ENCODE measurements at regions not wholly inside any gene's neighbourhood (a gene's known extent, or its start where the extent isn't known, plus 50 kb on each side); places are given as distances from the start of the nearest gene placed in this dataset.
"Not testable (repeated sequence)": the region's sequence is repeated elsewhere in the genome, so short reads cannot be mapped to it uniquely, and the experiment has no call there.

DNA sequence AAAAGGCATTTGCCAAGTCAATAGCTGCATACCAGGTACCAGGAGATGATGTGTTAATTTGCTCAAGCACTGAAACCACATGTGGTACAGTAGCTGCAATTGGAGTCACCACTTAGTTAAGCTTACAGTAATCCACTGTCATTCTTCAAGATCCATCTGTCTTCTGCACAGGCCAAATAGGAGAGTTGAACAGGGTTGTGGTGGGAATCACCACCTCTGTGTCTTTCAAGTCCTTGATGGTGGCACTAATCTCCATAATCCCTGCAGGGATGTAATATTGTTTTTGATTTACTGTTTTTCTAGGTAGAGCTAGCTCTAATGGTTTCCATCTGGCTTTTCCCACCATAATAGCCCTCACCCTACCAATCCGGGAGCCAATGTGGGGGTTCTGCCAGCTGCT, 91.9 kb downstream of the FCRL5 start:
- DNase-seq: no peak

GRCh38 chr1:157457279-157457678, 95.0 kb downstream of the FCRL5 start:
- DNase-seq: no peak

DNA sequence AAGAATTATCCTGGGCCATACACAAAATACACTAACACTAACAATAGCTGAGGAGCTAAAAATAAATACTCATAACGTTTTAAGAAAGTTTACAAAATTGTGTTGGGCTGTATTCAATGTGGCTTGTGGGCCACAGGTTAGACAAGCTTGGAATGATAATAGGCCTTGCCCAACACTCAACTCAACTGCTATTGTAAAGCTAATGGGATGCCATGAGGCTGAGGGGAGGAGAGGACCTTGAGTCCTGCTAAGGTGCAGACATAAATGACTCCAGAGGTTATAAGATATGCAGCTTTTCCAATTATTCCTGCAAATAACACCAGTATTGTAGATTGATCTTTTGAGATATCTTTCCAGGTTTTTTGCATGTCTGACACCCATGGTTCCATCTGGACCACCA, 97.0 kb downstream of the FCRL5 start:
- no peak for DNase-seq

GRCh38 chr1:157450106-157450505, 102.2 kb downstream of the FCRL5 start:
- DNase-seq: no peak

DNA sequence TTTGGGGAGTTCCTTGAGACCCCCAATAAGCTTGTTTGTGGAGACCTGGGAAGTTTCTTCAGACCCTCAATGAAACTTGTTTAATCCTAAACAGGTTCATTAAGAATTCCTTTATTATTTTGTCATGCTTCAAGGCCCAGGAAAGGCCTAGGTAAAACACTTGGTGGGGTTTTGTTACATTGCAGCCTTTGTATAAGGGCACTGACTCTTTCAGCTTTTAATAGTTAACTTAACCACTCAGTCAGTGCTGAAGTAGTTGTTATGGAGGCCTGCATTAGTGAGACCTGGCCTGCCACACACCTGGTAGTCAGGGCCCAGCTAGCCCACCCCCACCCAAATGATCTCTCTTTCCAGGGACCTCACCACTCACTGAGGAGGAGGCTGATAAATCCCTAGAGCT, 103.7 kb downstream of the FCRL5 start:
- DNase-seq: no peak

DNA sequence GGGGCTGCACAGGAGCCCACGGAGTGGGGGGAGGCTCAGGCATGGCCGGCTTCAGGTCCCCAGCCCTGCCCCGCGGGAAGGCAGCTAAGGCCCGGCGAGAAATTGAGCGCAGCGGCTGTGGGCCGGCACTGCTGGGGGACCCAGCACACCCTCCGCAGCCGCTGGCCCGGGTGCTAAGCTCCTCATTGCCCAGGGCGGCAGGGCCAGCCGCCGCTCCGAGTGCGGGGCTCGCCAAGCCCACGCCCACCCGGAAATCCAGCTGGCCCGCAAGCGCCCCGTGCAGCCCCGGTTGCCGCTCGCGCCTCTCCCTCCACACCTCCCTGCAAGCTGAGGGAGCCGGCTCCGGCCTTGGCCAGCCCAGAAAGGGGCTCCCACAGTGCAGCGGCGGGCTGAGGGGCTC, 106.0 kb downstream of the FCRL5 start:
- DNase-seq: not testable (repeated sequence)

- DNase-seq: not testable (repeated sequence)
Observed at GRCh38 chr1:157445616-157446140, 106.6 kb downstream of the FCRL5 start.

- no peak for DNase-seq
Observed at GRCh38 chr1:157442065-157442464, 110.2 kb downstream of the FCRL5 start.

- DNase-seq: no peak
Observed at GRCh38 chr1:157439302-157439954, 112.9 kb downstream of the FCRL5 start.

DNA sequence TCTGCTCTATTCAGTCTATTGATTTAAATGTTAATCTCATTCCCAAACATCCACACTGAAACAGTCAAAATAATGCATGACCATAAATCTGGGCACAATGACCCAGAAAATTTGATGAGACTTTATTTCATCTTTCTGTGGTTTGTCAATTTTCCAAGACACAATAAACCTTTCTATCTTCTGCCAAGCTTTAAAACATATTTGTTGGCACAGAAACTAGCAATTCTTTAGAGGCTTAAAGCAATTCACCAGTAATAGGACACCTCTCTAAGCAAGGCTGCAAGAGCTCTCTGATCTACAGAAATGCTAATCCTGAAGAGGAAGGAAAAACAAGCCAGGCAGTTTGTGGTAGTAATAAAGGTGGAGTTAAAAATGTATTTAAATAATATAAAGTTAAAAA, 113.7 kb downstream of the FCRL5 start:
- no peak for DNase-seq

GRCh38 chr1:157438146-157438545, 114.2 kb downstream of the FCRL5 start:
- DNase-seq: no peak

DNA sequence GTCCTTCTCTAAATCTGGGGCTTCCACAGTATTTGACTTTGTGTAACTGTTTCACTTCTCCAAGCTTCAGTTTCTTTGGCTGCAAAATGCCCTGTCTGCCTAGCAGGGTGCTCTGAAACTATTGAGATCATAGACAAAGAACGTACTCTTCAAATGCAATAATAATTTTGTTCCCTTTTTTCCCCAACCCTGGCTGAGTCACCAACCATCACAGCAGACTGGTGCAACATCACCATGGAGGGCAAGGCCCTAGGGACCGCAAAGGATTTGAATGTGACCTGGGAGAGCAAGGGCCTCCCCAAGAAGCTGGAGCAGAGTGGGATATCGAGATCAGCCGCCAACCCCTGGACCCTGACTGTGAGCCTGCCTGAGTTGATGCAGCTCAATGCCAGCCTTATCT, 115.0 kb downstream of the FCRL5 start:
- DNase-seq: no peak

DNA sequence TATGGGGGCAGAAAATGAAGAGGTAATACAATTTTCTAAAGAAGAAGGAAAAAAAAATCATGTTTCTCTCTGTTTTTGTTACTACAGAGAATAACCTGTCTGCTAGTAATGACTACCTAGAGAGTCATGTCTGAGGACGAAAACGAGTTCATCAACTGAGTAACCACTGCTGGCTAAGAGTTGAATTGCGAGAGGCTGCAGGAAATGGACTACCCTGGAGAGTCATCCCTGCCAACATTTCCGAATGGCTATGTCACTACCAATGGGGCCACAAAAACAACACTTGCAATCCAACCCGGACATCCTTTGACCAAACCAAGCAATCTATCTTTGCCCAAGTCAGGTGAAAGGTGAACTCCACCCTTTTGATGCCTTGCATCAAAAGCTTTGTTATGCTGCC, 120.6 kb downstream of the FCRL5 start:
- no peak for DNase-seq

GRCh38 chr1:157429601-157430240, 122.6 kb downstream of the FCRL5 start:
- DNase-seq: no peak

GRCh38 chr1:157423764-157424163, 128.6 kb downstream of the FCRL5 start:
- DNase-seq: not testable (repeated sequence)

GRCh38 chr1:157419845-157420542, 132.3 kb downstream of the FCRL5 start:
- DNase-seq: no peak

- no peak for DNase-seq
Observed at GRCh38 chr1:157418659-157419058, 133.7 kb downstream of the FCRL5 start.

GRCh38 chr1:157418231-157418630, 134.1 kb downstream of the FCRL5 start:
- DNase-seq: no peak

DNA sequence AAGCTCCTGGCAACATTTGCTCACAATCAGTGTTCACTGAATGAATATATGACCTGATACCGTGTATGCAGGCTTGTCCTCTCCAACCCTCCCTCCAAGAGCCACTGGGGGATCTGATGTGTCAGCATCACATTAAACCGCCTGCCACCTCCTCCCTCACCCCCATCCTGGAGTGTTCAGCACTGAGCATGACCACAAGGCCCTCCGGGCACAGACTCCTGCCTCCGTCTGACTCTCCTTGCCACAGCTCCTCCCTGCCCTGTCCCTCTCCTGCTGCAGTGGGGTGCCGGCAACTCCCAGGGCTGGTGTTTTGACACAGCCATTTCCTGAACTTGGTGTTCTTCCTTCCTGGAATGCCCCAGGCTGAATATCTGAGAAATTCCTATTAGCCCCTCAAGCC, 136.7 kb downstream of the FCRL5 start:
- DNase-seq: no peak

- no peak for DNase-seq
Observed at GRCh38 chr1:157412308-157412707, 140.0 kb downstream of the FCRL5 start.

- no peak for DNase-seq
Observed at GRCh38 chr1:157411769-157412168, 140.5 kb downstream of the FCRL5 start.

DNA sequence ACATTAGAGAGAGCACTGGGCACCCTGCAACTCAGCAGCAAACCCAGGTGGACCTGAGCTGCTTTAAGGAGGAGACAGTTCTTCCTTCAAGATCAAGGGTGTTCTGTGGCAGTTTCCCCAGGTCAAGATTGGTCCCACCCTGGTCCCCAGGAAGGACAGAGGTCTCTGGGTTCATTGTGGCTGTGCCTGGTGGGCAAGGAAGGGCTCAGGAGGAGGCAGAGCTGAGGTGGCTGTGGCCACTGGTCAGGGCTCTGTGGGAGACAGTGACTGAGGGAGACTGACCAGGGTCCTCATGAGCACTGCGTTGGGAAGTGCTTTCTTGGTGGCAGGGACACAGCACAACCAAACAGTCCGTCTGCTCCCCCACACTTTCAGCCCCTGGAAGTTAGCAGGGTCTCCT, 141.3 kb downstream of the FCRL5 start:
- DNase-seq: no peak

DNA sequence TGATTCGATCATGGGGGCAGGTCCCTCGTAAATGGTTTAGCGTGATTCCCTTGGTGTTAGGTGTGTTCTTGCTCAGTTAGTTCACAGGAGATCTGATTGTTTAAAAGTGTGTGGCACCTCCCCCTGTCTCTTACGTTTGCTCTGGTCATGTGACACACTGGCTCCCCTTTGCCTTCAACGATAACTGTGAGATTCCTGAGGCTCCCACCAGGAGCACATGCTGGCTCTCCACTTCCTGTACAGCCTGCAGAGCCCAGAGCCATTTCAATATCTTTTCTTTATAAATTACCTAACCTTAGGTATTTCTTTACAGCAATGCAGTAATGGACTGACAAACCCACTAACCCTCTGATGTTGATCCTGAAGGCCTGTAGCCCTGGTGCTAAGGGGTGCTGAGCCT, 141.9 kb downstream of the FCRL5 start:
- DNase-seq: no peak

DNA sequence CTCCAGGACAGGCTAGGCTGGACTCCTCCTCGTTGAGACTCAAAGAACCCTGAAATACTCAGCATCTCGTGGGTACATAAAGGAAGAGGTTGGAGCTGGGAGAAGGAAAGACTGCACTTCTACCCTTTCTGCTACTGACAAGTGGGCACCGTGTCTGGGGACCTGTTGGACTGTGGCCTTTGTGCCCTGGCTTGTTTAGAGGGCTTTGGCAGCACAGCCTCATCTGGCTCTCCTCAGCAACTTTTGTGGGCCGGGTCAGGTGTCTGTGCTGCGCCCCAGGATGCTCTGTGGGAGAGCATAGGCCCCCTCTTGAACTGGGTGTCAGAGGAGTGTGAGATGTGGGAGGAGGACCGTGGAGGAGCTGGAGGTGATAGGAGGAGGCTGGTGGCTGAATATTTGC, 142.4 kb downstream of the FCRL5 start:
- no peak for DNase-seq

Data from NCI-H748 treated with DMSO at 0.1 percent for 48 hours (cell line).